Left lobe of liver (tissue), 2 donors: ENCODE measurements at regions not wholly inside any gene's neighbourhood (a gene's known extent, or its start where the extent isn't known, plus 50 kb on each side); places are given as distances from the start of the nearest gene placed in this dataset.
"Not testable (repeated sequence)": the region's sequence is repeated elsewhere in the genome, so short reads cannot be mapped to it uniquely, and the experiment has no call there.

Experiments
- ATAC-seq: fragments of 200-7000 bp; cut with Tn5 transposase; one replicate; pipeline ENCODE4 v1.9.1; 2020; ENCODE audit warnings: mild to moderate bottlenecking, moderate library complexity
- DNase-seq: peaks from one replicate; pipeline ENCODE4 v3.0.0-alpha.2; 2020; ENCODE audit warnings: low spot score
- donor health status: DM: no; HTN: no; CAD: no; lungs with moderate emphysema.
- donor health status: DM: no; HTN: yes; CAD: no.

- DNase-seq, result peak; percentile 46
- peak; percentile 49 for ATAC-seq
These were observed 99.5 kb downstream of the KDM5D start for GRCh38 chrY:19644889-19645638.

- no peak for DNase-seq
- no peak for ATAC-seq
These were observed 106.7 kb downstream of the KDM5D start for GRCh38 chrY:19637651-19638347.

- ATAC-seq (no peak), DNase-seq (no peak)
These were observed 115.6 kb downstream of the KDM5D start for GRCh38 chrY:19628926-19629325.

GRCh38 chrY:19622392-19622791 lies 122.1 kb downstream of the KDM5D start:
- no peak for DNase-seq
- no peak for ATAC-seq

- ATAC-seq (no peak), DNase-seq (no peak)
These were observed 122.8 kb downstream of the KDM5D start for GRCh38 chrY:19621756-19622155.

- ATAC-seq, result no peak
- no peak for DNase-seq
These were observed 143.4 kb downstream of the KDM5D start for GRCh38 chrY:19601113-19601512.

- DNase-seq, result no peak
- ATAC-seq, result no peak
These were observed 143.8 kb downstream of the KDM5D start for GRCh38 chrY:19600711-19601110.

- DNase-seq (no peak), ATAC-seq (no peak)
These were observed 154.3 kb downstream of the KDM5D start for GRCh38 chrY:19590235-19590634.

GRCh38 chrY:19589664-19590063 lies 154.9 kb downstream of the KDM5D start:
- ATAC-seq, result no peak
- DNase-seq, result no peak

GRCh38 chrY:19587311-19587710 lies 157.2 kb downstream of the KDM5D start:
- no peak for DNase-seq
- ATAC-seq, result no peak

GRCh38 chrY:19580990-19581389 lies 163.5 kb downstream of the KDM5D start:
- not testable (repeated sequence) for ATAC-seq, DNase-seq

- ATAC-seq (peak; percentile 84), DNase-seq (no peak)
These were observed 166.1 kb downstream of the KDM5D start for GRCh38 chrY:19578281-19578874.

- peak; percentile 92 for ATAC-seq
- peak; percentile 67 for DNase-seq
These were observed 167.3 kb downstream of the KDM5D start for GRCh38 chrY:19577250-19577649.

- DNase-seq (no peak), ATAC-seq (no peak)
These were observed 169.6 kb downstream of the KDM5D start for GRCh38 chrY:19574939-19575338.

- ATAC-seq, result no peak
- DNase-seq, result no peak
These were observed 170.9 kb downstream of the KDM5D start for GRCh38 chrY:19573646-19574045.

GRCh38 chrY:19570999-19571398 lies 173.5 kb downstream of the KDM5D start:
- no peak for ATAC-seq

GRCh38 chrY:19567943-19568342 lies 176.6 kb downstream of the KDM5D start:
- ATAC-seq (peak; percentile 23), DNase-seq (no peak)

More at GRCh38 chrY:19570999-19571398, 173.5 kb downstream of the KDM5D start:
- DNase-seq, result no peak

- DNase-seq (peak; percentile 89), ATAC-seq (peak; percentile 93)
These were observed 177.2 kb downstream of the KDM5D start for GRCh38 chrY:19567051-19567921.

GRCh38 chrY:19559161-19559560 lies 185.4 kb downstream of the KDM5D start:
- ATAC-seq, result no peak
- DNase-seq, result no peak

- ATAC-seq, result no peak
These were observed 194.7 kb downstream of the KDM5D start for GRCh38 chrY:19549671-19550466.

More at GRCh38 chrY:19549671-19550466, 194.7 kb downstream of the KDM5D start:
- no peak for DNase-seq
